NCI-H446 (cell line): ENCODE measurements at regions not wholly inside any gene's neighbourhood (a gene's known extent, or its start where the extent isn't known, plus 50 kb on each side); places are given as distances from the start of the nearest gene placed in this dataset.
A peak's percentile ranks its signal among the peaks of the same experiment; 100 is the strongest.

ENCODE experiments used
- DNase-seq, 2 experiments: peaks; one replicate each; lab custom pipeline; 2025; lab: John Stamatoyannopoulos, UW

- no peak for DNase-seq
Measured at GRCh38 chr6:113344969-113345368, 512.2 kb upstream of the MARCKS start.

DNA sequence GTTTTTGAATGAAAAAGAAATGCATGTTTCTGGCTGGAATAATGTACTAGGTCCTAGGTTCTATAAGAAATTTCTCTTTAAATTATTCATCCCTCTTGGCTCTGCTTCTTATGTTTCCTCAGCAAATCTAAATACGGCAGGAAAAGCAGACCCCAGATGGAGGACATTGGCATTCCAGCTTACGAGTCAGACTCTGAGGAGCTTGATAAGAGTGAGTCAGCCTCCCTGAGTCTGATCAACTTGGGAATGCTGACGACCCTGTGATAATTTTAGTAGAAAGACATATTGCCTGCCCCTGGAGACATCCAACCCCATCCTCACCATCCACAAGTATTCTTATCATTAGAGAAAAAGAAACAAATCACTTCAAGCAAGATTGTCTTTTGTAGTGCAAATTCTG lies 509.7 kb upstream of the MARCKS start:
- DNase-seq: peak in 1 of 2 experiments; percentile 37

GRCh38 chr6:113350461-113350860 lies 506.7 kb upstream of the MARCKS start:
- DNase-seq: no peak

DNA sequence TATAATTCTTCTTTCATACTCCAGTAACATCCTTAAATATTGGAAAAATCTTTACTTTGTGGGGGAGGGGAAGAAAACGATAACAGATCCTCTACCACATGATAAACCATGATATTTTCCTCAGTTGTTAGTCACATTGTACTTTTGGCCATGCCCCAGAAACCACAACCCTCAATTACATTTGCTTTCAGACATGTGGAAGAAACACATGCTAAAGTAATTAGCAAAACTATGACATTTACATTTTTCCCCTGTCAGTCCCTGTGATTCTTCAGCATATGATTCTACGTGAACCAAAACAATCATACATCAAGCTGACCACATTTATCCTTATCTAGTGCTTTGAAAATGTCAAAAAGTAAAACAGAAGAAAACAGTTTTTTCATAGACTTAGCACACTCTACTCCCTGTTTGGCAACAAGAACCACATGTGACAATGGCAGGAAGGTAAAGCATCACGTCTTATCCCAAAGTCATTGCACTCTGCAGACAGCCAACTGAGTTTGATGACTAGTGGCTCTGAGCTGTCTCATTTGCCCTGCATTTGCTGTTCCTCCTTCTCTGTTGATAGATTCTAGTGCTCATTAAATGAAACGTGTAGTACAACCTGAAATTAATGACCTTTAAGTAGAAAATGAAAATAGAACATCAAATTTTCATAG lies 505.8 kb upstream of the MARCKS start:
- no peak for DNase-seq

GRCh38 chr6:113352029-113352801 lies 504.9 kb upstream of the MARCKS start:
- DNase-seq: no peak

- no peak for DNase-seq
Measured at GRCh38 chr6:113352831-113353230, 504.3 kb upstream of the MARCKS start.

- no peak for DNase-seq
Measured at GRCh38 chr6:113353392-113353791, 503.8 kb upstream of the MARCKS start.

DNA sequence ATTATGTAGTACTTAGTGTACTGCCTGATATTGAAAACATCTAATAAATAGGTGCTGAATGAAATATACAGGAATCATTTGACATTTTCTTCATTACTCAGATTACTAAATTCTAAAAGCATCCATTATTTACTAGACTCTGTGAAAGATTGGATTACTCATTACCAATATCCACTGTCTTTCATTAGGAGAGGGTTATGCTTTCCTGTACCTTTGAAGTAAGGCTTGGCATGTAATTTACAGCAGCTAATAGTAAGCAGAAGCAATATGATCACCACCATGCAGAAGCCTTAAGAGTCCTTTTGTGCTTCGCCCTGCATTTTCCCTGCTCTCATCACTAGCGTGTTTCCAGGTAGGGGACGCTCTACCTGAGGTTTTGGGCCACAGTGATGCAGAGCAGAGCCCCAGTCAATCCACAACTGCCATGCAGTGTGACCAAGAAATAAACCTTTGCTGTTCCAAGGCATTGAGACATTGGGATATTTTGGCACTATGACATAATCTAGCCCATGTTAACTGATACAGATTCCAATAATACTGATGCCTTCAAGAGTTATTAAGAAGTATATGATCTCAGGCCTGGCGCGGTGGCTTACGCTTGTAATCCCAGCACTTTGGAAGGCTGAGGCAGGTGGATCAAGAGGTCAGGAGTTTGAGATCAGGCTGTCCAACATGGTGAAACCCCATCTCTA lies 502.8 kb upstream of the MARCKS start:
- no peak for DNase-seq

DNA sequence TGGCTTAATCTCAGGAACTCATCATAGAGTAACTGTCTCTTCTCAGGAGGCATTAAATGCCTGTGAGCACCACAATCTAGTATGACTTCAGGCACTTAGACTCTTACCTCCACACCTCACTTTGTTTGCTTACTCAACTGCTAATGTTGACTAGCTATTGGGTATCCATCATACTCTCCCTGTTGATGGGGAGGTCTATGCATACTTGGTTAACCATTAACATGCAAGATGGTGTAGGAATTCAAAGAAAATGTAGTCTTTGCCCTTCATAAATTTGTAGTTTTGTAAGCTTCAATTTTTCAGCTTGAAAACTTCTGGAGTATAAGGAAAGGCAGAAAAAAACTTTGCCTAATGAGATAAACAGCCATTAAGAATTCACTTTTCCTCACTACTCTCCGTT lies 501.0 kb upstream of the MARCKS start:
- DNase-seq: no peak

DNA sequence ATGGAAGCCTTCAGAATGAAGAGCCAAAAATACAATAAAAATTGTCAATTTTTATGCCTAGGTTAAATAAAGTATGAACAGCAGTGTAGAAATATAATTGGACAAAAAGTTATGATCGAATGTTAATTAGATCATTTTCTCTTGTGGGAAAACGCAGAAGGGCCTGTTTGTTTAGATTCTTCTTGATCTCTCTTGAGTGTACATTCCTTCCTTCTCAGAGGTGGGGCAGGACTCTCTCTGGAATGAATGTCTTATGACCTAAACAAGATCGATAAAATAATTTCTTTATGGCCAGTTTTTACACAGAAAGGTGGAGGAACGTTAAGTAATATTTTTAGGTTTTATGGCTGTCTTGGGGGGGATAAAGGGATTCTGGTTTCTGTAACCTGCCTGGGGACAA lies 500.1 kb upstream of the MARCKS start:
- no peak for DNase-seq

DNA sequence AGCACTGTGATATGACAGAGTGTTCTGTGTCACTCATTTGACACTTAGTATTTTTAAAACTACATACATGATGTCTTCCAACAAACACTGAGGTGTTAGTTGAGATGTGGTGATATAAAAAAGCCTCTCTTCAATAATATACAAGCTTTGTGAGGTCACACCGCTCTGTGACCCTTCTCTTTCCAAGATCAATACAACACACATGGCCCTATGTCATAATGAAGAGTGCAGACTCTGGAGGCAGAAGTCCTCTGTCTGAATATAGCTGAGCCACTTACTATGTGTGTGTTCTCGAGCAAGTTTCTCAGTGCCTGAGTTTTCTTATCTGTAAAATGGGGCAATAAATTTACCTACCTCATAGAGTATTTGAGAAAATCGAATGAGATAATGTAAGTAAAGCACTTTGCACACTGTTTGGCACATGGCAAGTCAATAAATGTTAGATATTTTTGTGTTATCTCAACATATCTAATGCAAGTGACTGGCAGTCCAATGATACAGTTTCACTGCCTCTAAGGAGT lies 499.0 kb upstream of the MARCKS start:
- no peak for DNase-seq

- no peak for DNase-seq
Measured at GRCh38 chr6:113359155-113360140, 497.7 kb upstream of the MARCKS start.

DNA sequence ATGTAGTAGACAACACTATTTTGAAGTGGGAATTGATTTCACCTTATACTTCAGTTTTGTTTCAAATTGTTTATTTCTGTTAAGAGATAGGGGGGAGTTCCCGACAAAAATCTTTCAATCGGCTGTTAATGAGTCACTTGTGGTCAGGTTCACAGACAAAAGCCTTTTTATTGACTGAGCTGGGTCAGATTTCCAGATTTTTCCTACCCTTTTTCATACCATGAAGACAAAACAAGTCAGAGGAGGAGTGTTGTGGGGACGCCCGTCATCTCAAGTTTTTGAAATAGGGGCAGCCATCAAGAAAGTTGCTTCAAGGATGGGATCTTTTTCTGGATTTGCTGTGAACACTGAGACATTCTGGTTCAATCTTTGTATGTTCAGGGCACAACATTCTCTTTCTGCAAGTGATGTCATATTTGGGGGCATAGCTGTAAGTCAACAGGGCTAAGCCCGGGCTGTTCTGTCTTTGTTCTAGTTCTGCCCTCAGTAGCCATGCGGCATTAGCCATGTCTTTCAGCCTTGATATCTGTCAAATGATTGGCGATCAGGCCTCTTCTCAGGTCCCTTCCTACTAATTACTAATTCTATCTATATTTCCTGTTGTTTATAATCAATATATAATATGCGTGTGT lies 496.0 kb upstream of the MARCKS start:
- DNase-seq: no peak

- DNase-seq: no peak
Measured at GRCh38 chr6:113362301-113363047, 494.7 kb upstream of the MARCKS start.

DNA sequence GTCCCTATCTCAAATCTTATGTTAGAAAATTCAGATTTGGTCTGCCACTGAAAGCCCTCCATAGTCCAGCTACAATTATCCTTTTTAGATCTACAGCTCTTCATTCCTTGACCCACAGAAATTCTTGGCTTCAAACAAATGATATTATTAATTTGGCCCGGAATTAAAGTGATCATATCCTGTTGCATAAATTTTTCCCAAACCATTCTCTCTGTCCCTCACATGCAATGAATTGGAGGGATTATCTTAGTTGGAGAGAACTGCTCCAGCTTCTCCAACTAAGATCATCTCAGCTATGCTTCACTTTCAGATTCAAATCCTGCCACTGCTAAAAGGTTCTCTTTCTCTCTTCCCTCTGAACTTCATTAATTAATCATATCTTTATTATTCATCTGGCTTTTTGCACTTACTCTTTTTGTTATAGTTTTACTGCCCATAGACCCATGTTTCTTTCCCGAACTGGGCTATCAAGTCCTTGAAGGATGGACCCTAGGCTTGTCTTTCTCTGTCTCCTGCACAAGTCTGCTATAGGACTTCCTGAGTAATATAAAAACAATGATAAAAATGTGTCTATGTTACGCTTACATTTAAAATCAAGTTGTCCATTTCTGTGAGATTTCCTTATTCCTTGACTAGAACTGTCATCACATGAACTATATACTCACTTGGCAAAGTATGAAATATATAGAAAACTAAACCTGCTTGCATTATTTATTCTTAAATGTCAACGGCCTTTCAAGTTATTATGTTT lies 493.9 kb upstream of the MARCKS start:
- DNase-seq: no peak

GRCh38 chr6:113363866-113364265 lies 493.3 kb upstream of the MARCKS start:
- no peak for DNase-seq

DNA sequence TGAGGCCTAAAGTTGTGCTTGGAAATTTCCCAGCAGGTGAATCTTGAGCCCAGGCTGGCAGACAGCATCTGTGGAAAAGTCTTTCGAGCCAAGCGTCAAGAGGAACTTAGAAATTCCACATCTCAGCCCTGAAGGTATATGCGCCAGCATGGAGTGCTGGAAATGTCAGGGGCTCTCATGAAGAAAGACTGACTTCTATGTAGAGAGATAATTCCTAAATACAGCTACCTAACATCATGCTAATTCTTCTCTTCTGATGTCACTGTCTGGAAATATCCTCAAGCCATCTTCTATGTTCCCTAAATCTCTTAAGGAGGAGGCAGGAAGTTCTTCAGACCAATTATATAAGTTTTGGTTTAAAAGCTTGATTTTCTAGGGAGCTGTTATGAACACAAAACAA lies 492.4 kb upstream of the MARCKS start:
- no peak for DNase-seq

DNA sequence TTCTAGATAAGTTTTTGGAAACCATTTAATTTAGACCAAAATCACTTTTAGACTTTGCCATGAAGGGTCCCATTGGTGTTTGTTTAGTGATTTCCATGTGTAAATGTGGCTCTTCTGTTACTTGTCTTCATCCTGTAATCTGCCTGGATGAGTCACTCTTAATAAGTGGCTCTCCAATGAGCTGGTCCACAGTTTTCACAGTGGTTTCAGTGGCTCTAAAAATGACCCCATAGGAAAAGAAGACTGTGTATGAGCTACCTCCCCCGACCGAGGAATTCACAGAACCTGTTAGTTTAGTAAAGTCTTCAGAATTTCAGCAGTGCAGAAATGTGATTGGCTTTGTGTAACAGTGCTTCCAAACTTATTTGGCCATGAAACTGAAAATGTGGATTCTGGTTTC lies 492.0 kb upstream of the MARCKS start:
- no peak for DNase-seq

DNA sequence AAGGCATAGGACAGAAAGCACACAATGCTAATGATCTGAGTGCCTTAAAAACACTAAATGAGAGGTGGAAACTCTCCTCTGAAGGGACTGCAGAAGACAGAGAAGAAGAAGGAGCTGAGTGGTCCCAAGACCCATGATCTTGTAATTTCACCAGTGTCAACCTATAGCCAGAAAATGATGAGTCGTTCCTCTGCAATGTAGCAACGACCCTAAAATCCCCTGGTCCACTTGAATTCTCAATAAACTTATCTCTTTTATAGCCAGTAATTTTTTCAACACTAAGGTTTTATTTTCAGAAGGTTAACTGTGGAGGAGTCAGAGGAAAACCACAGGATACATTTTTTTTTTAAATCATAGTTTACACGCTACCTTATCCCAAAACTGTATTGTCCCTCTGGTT lies 490.6 kb upstream of the MARCKS start:
- DNase-seq: no peak
